ENCODE measurements at regions not wholly inside any gene's neighbourhood (a gene's known extent, or its start where the extent isn't known, plus 50 kb on each side); places are given as distances from the start of the nearest gene placed in this dataset.
"Not testable (repeated sequence)": the region's sequence is repeated elsewhere in the genome, so short reads cannot be mapped to it uniquely, and the experiment has no call there.

DNA sequence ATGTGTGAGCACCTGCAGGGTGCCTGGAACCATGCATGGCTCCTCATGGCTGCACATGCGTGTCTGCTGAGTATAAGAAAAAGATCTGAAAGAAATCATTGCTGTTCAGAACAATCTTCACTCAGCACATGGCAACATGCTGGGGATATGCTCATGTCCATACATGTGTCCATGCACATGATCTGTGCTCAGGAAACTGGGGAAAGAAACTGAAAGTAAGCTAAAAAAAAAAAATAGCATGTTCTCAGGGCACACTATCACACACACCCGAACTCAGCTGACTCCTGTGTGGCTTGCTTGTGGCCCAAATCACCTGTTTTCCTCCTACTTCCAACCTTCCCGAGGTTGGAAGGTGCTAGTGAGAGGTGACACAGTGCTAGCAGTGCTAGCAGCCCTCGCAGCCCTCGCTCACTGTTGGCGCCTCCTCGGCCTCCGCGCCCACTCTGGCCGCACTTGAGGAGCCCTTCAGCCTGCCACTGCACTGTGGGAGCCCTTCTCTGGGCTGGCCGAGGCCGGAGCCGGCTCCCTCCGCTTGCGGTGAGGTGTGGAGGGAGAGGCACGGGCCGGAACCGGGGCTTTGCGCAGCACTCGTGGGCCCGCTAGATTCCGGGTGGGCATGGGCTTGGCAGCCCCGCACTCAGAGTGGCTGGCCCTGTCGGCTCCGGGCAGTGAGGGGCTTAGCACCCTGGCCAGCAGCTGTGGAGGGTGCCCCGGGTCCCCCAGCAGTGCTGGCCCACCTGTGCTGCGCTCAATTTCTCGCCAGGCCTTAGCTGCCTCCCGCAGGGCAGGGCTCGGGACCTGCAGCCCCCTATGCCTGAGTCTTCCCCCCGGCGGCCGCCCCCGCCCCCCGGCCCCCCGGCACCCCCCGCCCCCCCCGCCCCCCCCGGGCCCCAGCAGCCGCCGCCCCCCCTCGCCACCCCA is 76.0 kb downstream of the GADD45G start:
- WGBS (ENCODE audit: insufficient coverage, insufficient read length), result no CpG with 5 or more reads among the region's 42 CpGs
- H3K36me3 ChIP-seq (ENCODE audit: control insufficient read depth, insufficient read depth, low read length), result no peaks in the 10 kb centered on the region
- H3K4me3 ChIP-seq (ENCODE audit: low read length), result no peak overlapping the region
- H3K9me3 ChIP-seq (ENCODE audit: control insufficient read depth, insufficient read depth, low read length), result no peaks in the 10 kb centered on the region
- H3K27me3 ChIP-seq (ENCODE audit: control insufficient read depth, insufficient read depth, low read length), result no peaks in the 10 kb centered on the region
- H3K4me1 ChIP-seq (ENCODE audit: control insufficient read depth, insufficient read depth, low read length), result peaks cover 18% of the 10 kb centered on the region
- no peak overlapping the region for H3K27ac ChIP-seq (ENCODE audit: low read length)
- no peak for DNase-seq (ENCODE audit: low read depth, low spot score)

DNA sequence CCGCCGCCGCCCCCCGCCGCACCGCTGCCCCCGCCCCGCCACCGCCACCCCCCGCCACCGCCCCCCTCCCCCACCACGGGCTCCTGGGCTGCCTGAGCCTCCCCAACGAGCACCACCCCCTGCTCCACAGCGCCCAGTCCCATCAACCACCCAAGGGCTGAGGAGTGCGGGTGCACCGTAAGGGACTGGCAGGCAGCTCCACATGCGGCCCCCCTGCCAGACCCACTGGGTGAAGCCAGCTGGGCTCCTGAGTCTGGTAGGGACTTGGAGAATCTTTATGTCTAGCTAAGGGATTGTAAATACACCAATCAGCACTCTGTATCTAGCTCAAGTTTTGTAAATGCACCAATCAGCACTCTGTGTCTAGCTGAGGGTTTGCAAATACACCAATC is 76.7 kb downstream of the GADD45G start:
- no CpG with 5 or more reads among the region's 17 CpGs for WGBS (ENCODE audit: insufficient coverage, insufficient read length)

DNA sequence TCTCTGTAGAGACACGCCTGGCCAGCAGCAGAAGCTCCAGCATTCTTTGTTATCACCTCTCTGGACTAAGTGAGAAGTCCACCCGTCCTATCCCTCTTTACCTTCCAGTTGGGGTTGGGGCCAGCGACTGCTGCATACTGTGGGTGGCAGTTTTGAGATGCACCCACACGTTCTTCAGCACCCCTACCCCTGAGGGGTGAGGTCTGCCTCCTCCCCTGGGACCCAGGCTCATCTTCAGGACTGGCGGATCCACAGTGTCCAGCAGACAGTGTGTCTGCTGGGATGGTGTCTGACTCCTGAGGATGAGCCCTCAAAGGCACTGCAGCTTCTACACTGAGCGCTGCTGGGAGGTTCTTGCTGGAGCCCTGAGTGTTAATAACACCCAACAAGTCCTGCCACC is 78.8 kb downstream of the GADD45G start:
- Histone ChIP-seq H3K27me3 (ENCODE audit: control insufficient read depth, insufficient read depth, low read length) (no peaks in the 10 kb centered on the region), H3K36me3 (ENCODE audit: control insufficient read depth, insufficient read depth, low read length) (no peaks in the 10 kb centered on the region), H3K9me3 (ENCODE audit: control insufficient read depth, insufficient read depth, low read length) (no peaks in the 10 kb centered on the region), H3K4me3 (ENCODE audit: low read length) (no peak overlapping the region), H3K27ac (ENCODE audit: low read length) (no peak overlapping the region), H3K4me1 (ENCODE audit: control insufficient read depth, insufficient read depth, low read length) (peaks cover 13% of the 10 kb centered on the region)
- no CpG with 5 or more reads among the region's 6 CpGs for WGBS (ENCODE audit: insufficient coverage, insufficient read length)
- no peak for DNase-seq (ENCODE audit: low read depth, low spot score)

More for the DNA sequence above, 76.7 kb downstream of the GADD45G start:
- H3K27ac ChIP-seq (ENCODE audit: low read length); H3K36me3 ChIP-seq (ENCODE audit: control insufficient read depth, insufficient read depth, low read length); H3K9me3 ChIP-seq (ENCODE audit: control insufficient read depth, insufficient read depth, low read length); H3K27me3 ChIP-seq (ENCODE audit: control insufficient read depth, insufficient read depth, low read length); H3K4me3 ChIP-seq (ENCODE audit: low read length); DNase-seq (ENCODE audit: low read depth, low spot score): not testable (repeated sequence)
- peaks cover 16% of the 10 kb centered on the region for H3K4me1 ChIP-seq (ENCODE audit: control insufficient read depth, insufficient read depth, low read length)

DNA sequence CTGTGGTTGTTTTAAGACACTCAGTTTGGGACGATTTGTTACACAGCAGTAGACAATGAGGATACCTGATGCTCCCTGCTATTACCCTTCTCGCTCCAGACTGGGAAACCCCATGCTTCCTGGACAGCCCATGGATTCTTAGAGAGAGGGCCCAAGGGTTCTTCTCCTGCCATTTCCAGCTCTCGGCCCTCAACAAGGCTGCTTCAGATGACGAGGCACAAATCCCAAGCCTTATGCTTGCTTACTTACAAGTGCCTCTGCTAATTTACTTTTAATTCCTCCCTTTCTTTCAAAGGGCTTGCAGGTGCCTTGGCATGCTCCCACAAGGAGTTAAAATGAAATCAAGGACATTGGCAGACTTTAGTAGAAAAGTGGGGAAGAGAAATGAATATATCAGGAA is 79.4 kb downstream of the GADD45G start:
- Histone ChIP-seq H3K36me3 (ENCODE audit: control insufficient read depth, insufficient read depth, low read length) (no peaks in the 10 kb centered on the region), H3K4me1 (ENCODE audit: control insufficient read depth, insufficient read depth, low read length) (peaks cover 8% of the 10 kb centered on the region), H3K27ac (ENCODE audit: low read length) (no peak overlapping the region), H3K4me3 (ENCODE audit: low read length) (no peak overlapping the region), H3K9me3 (ENCODE audit: control insufficient read depth, insufficient read depth, low read length) (no peaks in the 10 kb centered on the region), H3K27me3 (ENCODE audit: control insufficient read depth, insufficient read depth, low read length) (no peaks in the 10 kb centered on the region)
- no CpG with 5 or more reads among the region's 4 CpGs for WGBS (ENCODE audit: insufficient coverage, insufficient read length)
- no peak for DNase-seq (ENCODE audit: low read depth, low spot score)

DNA sequence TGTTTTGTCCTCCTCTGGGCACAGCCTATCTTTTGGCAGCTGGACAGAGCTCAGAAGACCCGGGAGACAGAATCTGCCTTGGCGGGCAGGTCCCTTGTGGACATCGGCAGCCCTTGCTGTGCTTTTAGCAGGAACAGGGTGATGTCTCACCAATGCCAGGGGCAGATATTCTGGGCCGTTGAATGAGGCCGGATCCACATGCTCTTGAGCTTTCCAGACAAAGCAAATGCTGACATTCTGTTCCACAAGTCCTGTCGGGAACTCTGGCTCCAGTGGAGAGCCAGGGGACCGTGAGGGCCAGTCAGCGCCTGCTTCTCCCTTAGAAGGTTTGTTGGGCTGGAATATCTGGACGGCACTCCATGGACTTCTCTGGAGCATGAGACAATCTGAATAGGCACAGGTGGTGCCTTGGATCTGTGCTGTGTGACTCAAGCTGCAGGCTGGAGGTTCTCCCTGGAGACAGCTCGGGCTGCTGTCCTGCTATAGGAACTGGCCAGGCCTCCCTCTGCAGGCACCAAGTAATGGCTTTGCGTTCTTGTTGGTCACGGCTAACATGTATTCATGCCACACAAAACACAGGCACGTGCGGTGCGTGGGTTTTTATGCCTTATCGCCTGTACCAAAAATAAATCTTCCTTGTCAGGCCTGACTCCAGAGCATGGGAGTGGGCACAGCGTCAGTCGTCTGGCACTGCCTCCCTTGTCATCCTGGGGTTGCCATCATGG is 80.3 kb downstream of the GADD45G start:
- Histone ChIP-seq H3K9me3 (ENCODE audit: control insufficient read depth, insufficient read depth, low read length) (no peaks in the 10 kb centered on the region), H3K4me1 (ENCODE audit: control insufficient read depth, insufficient read depth, low read length) (peaks cover 5% of the 10 kb centered on the region; the same call in 1 of the 2 replicates), H3K27me3 (ENCODE audit: control insufficient read depth, insufficient read depth, low read length) (no peaks in the 10 kb centered on the region), H3K27ac (ENCODE audit: low read length) (no peak overlapping the region), H3K36me3 (ENCODE audit: control insufficient read depth, insufficient read depth, low read length) (no peaks in the 10 kb centered on the region), H3K4me3 (ENCODE audit: low read length) (no peak overlapping the region)
- no peak for DNase-seq (ENCODE audit: low read depth, low spot score)
- no CpG with 5 or more reads among the region's 18 CpGs for WGBS (ENCODE audit: insufficient coverage, insufficient read length)

DNA sequence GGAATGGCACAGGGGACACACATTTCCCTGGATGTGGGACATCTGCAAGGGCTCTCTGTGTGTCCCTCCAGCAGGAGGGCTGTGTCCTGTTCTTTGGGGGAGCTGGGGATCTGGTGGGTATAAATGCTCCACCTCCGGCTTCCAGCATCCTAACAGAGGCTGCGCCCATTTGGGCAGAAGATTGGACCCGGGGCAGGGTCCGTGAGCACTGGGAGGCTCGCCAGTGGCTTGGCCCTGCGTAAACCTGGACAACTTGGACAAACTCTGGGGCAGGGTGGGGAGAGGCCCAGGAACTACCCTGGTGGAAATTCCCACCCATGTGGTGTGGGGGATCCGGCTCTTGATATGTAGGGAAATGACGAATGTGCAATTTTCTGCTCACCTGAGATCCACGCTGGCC is 80.9 kb downstream of the GADD45G start:
- no CpG with 5 or more reads among the region's 9 CpGs for WGBS (ENCODE audit: insufficient coverage, insufficient read length)
- H3K36me3 ChIP-seq (ENCODE audit: control insufficient read depth, insufficient read depth, low read length), result no peaks in the 10 kb centered on the region

DNA sequence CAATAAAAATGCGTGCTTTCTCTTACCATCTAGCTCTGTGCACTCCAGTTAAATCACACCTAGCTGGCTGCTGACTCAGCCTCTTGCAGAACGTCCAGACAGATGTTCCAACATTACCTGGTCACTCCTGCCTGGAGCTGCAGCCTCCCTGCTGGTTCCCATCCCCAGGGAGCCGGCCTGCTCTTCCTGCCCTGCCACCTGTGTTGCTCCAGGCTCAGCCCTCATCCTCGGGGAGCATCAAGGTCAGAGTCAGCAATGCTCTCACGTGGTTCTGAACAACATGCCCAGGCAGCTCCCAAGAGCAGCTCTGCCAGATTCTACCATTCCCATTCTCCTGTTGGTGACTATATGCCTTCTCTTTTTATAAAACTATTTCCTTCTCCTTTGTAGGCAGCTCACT is 81.3 kb downstream of the GADD45G start:
- H3K27ac ChIP-seq (ENCODE audit: low read length), result no peak overlapping the region
- no peaks in the 10 kb centered on the region for H3K27me3 ChIP-seq (ENCODE audit: control insufficient read depth, insufficient read depth, low read length)
- no peaks in the 10 kb centered on the region for H3K36me3 ChIP-seq (ENCODE audit: control insufficient read depth, insufficient read depth, low read length)
- H3K9me3 ChIP-seq (ENCODE audit: control insufficient read depth, insufficient read depth, low read length), result no peaks in the 10 kb centered on the region
- WGBS (ENCODE audit: insufficient coverage, insufficient read length), result no CpG with 5 or more reads among the region's 5 CpGs
- no peak overlapping the region for H3K4me3 ChIP-seq (ENCODE audit: low read length)
- no peak for DNase-seq (ENCODE audit: low read depth, low spot score)
- peaks cover 5% of the 10 kb centered on the region; the same call in 1 of the 2 replicates for H3K4me1 ChIP-seq (ENCODE audit: control insufficient read depth, insufficient read depth, low read length)

More for the DNA sequence above, 80.9 kb downstream of the GADD45G start:
- Histone ChIP-seq H3K27ac (ENCODE audit: low read length) (no peak overlapping the region), H3K9me3 (ENCODE audit: control insufficient read depth, insufficient read depth, low read length) (no peaks in the 10 kb centered on the region), H3K27me3 (ENCODE audit: control insufficient read depth, insufficient read depth, low read length) (no peaks in the 10 kb centered on the region), H3K4me1 (ENCODE audit: control insufficient read depth, insufficient read depth, low read length) (peaks cover 5% of the 10 kb centered on the region; the same call in 1 of the 2 replicates), H3K4me3 (ENCODE audit: low read length) (no peak overlapping the region)
- no peak for DNase-seq (ENCODE audit: low read depth, low spot score)

DNA sequence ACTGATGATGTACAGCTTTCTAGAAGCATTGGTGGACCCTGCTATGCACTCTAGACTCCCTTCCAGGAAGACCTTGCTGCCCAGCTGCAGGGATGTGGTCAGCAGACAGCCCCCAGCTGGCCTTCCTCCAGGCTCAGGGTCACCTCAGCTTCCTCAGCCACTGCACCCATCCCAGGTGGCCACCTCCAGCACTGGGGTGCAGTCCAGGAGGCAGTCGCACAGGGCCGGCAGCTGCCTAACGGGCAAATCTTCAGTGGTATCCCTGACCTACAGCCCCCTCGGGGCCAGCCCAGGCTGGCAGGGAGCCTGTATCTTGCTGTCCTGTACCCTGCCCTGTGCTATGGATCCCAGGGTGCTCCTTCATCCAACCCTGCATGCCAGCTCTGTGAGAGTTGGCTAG is 81.8 kb downstream of the GADD45G start:
- no peaks in the 10 kb centered on the region for H3K36me3 ChIP-seq (ENCODE audit: control insufficient read depth, insufficient read depth, low read length)
- no peak for DNase-seq (ENCODE audit: low read depth, low spot score)
- no peaks in the 10 kb centered on the region for H3K27me3 ChIP-seq (ENCODE audit: control insufficient read depth, insufficient read depth, low read length)
- H3K4me3 ChIP-seq (ENCODE audit: low read length), result no peak overlapping the region
- H3K4me1 ChIP-seq (ENCODE audit: control insufficient read depth, insufficient read depth, low read length), result peaks cover 5% of the 10 kb centered on the region; the same call in 1 of the 2 replicates
- no peak overlapping the region for H3K27ac ChIP-seq (ENCODE audit: low read length)
- H3K9me3 ChIP-seq (ENCODE audit: control insufficient read depth, insufficient read depth, low read length), result no peaks in the 10 kb centered on the region
- no CpG with 5 or more reads among the region's 4 CpGs for WGBS (ENCODE audit: insufficient coverage, insufficient read length)

DNA sequence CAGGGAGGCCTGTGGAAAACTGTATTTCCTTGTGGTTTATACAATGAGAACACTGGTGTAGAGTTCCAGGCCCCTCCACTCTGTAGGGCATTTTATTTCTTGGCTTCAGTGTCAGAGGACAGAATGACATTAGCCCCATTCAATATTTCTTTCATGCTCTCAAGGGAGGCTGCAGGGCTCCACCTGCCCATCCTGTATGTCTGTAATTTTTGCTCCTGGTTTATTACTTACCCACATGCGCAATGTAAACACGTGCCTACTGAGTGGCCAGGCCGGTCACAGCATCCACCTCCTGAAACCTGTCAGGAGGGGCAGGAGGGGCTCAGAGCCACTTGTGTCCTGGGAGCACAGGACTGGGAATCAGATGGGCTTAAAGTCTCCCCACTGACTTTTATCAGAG is 82.4 kb downstream of the GADD45G start:
- Histone ChIP-seq H3K36me3 (ENCODE audit: control insufficient read depth, insufficient read depth, low read length) (no peaks in the 10 kb centered on the region), H3K27me3 (ENCODE audit: control insufficient read depth, insufficient read depth, low read length) (no peaks in the 10 kb centered on the region), H3K4me3 (ENCODE audit: low read length) (no peak overlapping the region), H3K4me1 (ENCODE audit: control insufficient read depth, insufficient read depth, low read length) (peaks cover 5% of the 10 kb centered on the region; the same call in 1 of the 2 replicates), H3K27ac (ENCODE audit: low read length) (no peak overlapping the region), H3K9me3 (ENCODE audit: control insufficient read depth, insufficient read depth, low read length) (no peaks in the 10 kb centered on the region)
- no peak for DNase-seq (ENCODE audit: low read depth, low spot score)
- no CpG with 5 or more reads among the region's 3 CpGs for WGBS (ENCODE audit: insufficient coverage, insufficient read length)

DNA sequence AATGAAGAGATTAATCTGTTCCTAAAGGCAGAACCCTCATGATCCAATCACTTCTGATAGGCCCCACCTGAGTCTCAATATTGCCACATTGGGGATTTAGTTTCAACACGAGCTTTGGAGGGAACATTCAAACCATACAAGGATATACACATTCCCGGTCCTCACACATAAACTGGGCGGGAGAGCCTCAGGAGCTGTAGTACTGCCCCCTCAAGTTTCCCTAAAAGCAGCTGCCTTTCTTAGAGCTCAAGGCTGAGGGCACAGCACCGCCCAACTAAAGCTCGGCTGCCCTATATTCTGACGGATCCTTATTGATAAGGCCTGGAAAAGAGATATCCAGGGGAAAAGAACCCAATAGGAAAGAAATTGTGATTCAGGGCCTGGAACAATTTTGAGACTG is 83.0 kb downstream of the GADD45G start:
- whole genome bisulfite sequencing (ENCODE audit: insufficient coverage, insufficient read length), result no CpG with 5 or more reads among the region's 6 CpGs
- H3K36me3 ChIP-seq (ENCODE audit: control insufficient read depth, insufficient read depth, low read length), result no peaks in the 10 kb centered on the region
- peaks cover 5% of the 10 kb centered on the region; the same call in 1 of the 2 replicates for H3K4me1 ChIP-seq (ENCODE audit: control insufficient read depth, insufficient read depth, low read length)
- H3K27ac ChIP-seq (ENCODE audit: low read length), result no peak overlapping the region
- no peak for DNase-seq (ENCODE audit: low read depth, low spot score)
- H3K27me3 ChIP-seq (ENCODE audit: control insufficient read depth, insufficient read depth, low read length), result no peaks in the 10 kb centered on the region
- no peak overlapping the region for H3K4me3 ChIP-seq (ENCODE audit: low read length)
- H3K9me3 ChIP-seq (ENCODE audit: control insufficient read depth, insufficient read depth, low read length), result no peaks in the 10 kb centered on the region
